ENCODE measurements at regions not wholly inside any gene's neighbourhood (a gene's known extent, or its start where the extent isn't known, plus 50 kb on each side); places are given as distances from the start of the nearest gene placed in this dataset.
A peak's percentile ranks its signal among the peaks of the same experiment; 100 is the strongest.

- Histone ChIP-seq H3K56ac (replicated peaks; ENCODE audit: insufficient read length, low read depth, low read length) (peak overlapping the region; percentile 30), H2BK12ac (ENCODE audit: low read depth, low read length) (no peak overlapping the region), H4K91ac (replicated peaks; ENCODE audit: insufficient read length, low read length) (peak overlapping the region; percentile 40), H3K23ac (ENCODE audit: insufficient read length) (no peak overlapping the region), H3K23me2 (ENCODE audit: low read depth, low read length) (no peaks in the 10 kb centered on the region), H3K14ac (ENCODE audit: insufficient read length) (no peak overlapping the region), H2AK5ac (ENCODE audit: low read depth, low read length) (no peak overlapping the region; the same call in 1 of the 2 replicates), H3K27ac (ENCODE audit: low read depth, low read length) (no peak overlapping the region), H2BK5ac (ENCODE audit: low read depth, low read length) (no peak overlapping the region; the same call in 1 of the 2 replicates), H3K79me1 (ENCODE audit: low read depth, low read length) (no peaks in the 10 kb centered on the region), H2BK20ac (ENCODE audit: low read length) (no peak overlapping the region), H3K4me2 (ENCODE audit: insufficient read depth in 1 of 2, low read depth in 2 of 2, low read length in 2 of 2) (no peak overlapping the region), H4K20me1 (replicated peaks in 1 of 2; ENCODE audit: control insufficient read depth in 1 of 2, insufficient read depth in 2 of 2, low read length in 2 of 2) (no peaks in the 10 kb centered on the region), H3K4ac (replicated peaks; ENCODE audit: insufficient read length, low read depth, low read length) (no peak overlapping the region), H4K8ac (ENCODE audit: extremely low read depth, insufficient read depth, low read length) (no peak overlapping the region), H4K5ac (ENCODE audit: insufficient read length, low read depth, low read length) (no peak overlapping the region), H3K79me2 (ENCODE audit: control insufficient read depth in 1 of 2, insufficient read depth in 2 of 2, low read length in 2 of 2) (no peaks in the 10 kb centered on the region), H3K4me1 (replicated peaks in 1 of 4; ENCODE audit: control insufficient read depth in 3 of 4, insufficient read depth in 4 of 4, low read length in 3 of 4) (peaks cover 0 to 5% (median 1%) of the 10 kb centered on the region in 4 experiments; a peak in 1 of 7 replicates), H2AFZ (ENCODE audit: low read length) (no peak overlapping the region), H3K18ac (ENCODE audit: extremely low read depth, low read length) (peak overlapping the region; percentile 71; the same call in 1 of the 2 replicates), H3K4me3 (ENCODE audit: extremely low read depth in 1 of 4, insufficient read depth in 2 of 4, low read depth in 3 of 4, low read length in 4 of 4) (no peak overlapping the region), H3K9ac (replicated peaks in 1 of 4; ENCODE audit: extremely low read depth in 1 of 4, low read depth in 3 of 4, low read length in 3 of 4) (no peak overlapping the region), H3K9me3 (ENCODE audit: insufficient read depth in 2 of 2, low read depth in 1 of 2, low read length in 1 of 2) (peaks cover 11 to 13% of the 10 kb centered on the region in 2 experiments; a peak in 3 of 4 replicates), H2BK15ac (ENCODE audit: low read length) (no peak overlapping the region), H2BK120ac (replicated peaks; ENCODE audit: low read depth, low read length) (peak overlapping the region; percentile 90), H3K27me3 (replicated peaks in 1 of 4; ENCODE audit: control insufficient read depth in 3 of 4, extremely low read depth in 1 of 4, insufficient read depth in 3 of 4, low read length in 3 of 4) (no peaks in the 10 kb centered on the region), H3K36me3 (ENCODE audit: control insufficient read depth in 2 of 4, insufficient read depth in 4 of 4, low read length in 3 of 4) (peaks cover 0 to 4% (median 0%) of the 10 kb centered on the region in 4 experiments; a peak in 1 of 8 replicates)
- POLR2A ChIA-PET (ENCODE audit: partially characterized antibody): no interaction called here
- DNase-seq (ENCODE audit: low read depth in 1 of 2, low spot score in 2 of 2) (no peak), FAIRE-seq (no peak)
- CTCF ChIA-PET (ENCODE audit: partially characterized antibody): no interaction called here
- 94% methylated on average over 2 of the region's 2 CpGs; no CpG with 5 or more reads in 1 of the 2 experiments for WGBS, 2 experiments (ENCODE audit: extremely low coverage in 1 of 2, insufficient coverage in 1 of 2, insufficient read length in 1 of 2, insufficient replicate concordance in 2 of 2, low coverage in 1 of 2, low lambda C conversion rate in 2 of 2, missing lambda C conversion rate in 1 of 2)
- TF ChIP-seq RAD21 (IDR thresholded peaks at IDR 0.05 in 1 of 2, conservative IDR thresholded peaks at IDR 0.05 in 1 of 2; ENCODE audit: low read depth in 2 of 2, low read length in 2 of 2): peak in 1 of 2 experiments; percentile 9; a peak in 1 of 4 replicates
- TF ChIP-seq BRCA1 (IDR thresholded peaks at IDR 0.05; ENCODE audit: low read depth, low read length): no peak
- no peak for TF ChIP-seq SIN3A (conservative IDR thresholded peaks at IDR 0.05 in 1 of 2, IDR thresholded peaks at IDR 0.05 in 1 of 2; ENCODE audit: low read depth in 1 of 2, low read length in 2 of 2)
- TF ChIP-seq POLR2AphosphoS5 (IDR thresholded peaks at IDR 0.05; ENCODE audit: low read depth, low read length): no peak
Measured at GRCh38 chr18:56414357-56414756, 224.0 kb downstream of the TXNL1 start.

Measured in H1 (cell line).